Mammary epithelial cell (primary cell): ENCODE measurements at regions not wholly inside any gene's neighbourhood (a gene's known extent, or its start where the extent isn't known, plus 50 kb on each side); places are given as distances from the start of the nearest gene placed in this dataset.

Experiments used
- EZH2 ChIP-seq: IDR thresholded peaks from 2 replicates; pipeline ENCODE4 v1.6.1; 2012; ENCODE audit warnings: low read length, inconsistent platforms, borderline replicate concordance
- TF ChIP-seq, protein P1 (sequence below), 2 donors: IDR thresholded peaks in 1 of 2; conservative IDR thresholded peaks in 1 of 2; 2 replicates each; pipeline ENCODE4 v1.5.1; 2011 to 2012; ENCODE audit warnings: inconsistent platforms in 2 of 2, low read length in 2 of 2, mild to moderate bottlenecking in 2 of 2, control low read depth in 1 of 2, low read depth in 1 of 2; ENCODE audit not compliant: insufficient read depth in 1 of 2; ENCODE audit errors: extremely low read depth in 1 of 2

DNA sequence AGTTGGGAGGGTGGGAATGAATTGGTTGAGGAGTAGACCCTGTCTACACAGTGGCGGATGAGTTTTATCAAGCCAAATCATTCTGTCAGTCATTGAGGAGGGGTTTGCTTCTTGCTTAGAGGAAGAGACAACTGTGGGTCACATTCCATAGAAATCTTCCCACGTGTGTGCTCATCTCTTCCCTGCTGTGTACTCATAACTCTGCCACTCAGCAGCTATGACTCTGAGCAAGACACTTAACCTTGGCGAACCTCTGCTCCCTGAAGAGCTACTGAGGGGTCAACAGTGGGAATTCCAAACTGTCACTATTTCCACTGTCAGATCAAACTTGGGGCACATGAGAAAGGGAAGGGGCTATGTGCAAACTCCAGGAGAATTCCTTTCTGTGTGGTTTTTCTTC is 72.6 kb upstream of the COX10 start:
- no peak for TF ChIP-seq EZH2
- TF ChIP-seq, protein P1, sequence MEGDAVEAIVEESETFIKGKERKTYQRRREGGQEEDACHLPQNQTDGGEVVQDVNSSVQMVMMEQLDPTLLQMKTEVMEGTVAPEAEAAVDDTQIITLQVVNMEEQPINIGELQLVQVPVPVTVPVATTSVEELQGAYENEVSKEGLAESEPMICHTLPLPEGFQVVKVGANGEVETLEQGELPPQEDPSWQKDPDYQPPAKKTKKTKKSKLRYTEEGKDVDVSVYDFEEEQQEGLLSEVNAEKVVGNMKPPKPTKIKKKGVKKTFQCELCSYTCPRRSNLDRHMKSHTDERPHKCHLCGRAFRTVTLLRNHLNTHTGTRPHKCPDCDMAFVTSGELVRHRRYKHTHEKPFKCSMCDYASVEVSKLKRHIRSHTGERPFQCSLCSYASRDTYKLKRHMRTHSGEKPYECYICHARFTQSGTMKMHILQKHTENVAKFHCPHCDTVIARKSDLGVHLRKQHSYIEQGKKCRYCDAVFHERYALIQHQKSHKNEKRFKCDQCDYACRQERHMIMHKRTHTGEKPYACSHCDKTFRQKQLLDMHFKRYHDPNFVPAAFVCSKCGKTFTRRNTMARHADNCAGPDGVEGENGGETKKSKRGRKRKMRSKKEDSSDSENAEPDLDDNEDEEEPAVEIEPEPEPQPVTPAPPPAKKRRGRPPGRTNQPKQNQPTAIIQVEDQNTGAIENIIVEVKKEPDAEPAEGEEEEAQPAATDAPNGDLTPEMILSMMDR (conservative IDR thresholded peaks at IDR 0.05 in 1 of 2, IDR thresholded peaks at IDR 0.05 in 1 of 2; ENCODE audit: extremely low read depth in 1 of 2, insufficient read depth in 1 of 2, low read depth in 1 of 2, low read length in 2 of 2) = no peak
